Peyer's patch (tissue), 4 donors: ENCODE measurements at regions not wholly inside any gene's neighbourhood (a gene's known extent, or its start where the extent isn't known, plus 50 kb on each side); places are given as distances from the start of the nearest gene placed in this dataset.

Source experiments
- DNase-seq, 3 donors: peaks; one replicate each; pipeline ENCODE4 v3.0.0-alpha.2; 2017 to 2019
- H3K27ac ChIP-seq, 4 donors: fragments of 200-600 bp; sonication (generic); one replicate each; pipeline ENCODE4 v1.5.1; 2016 to 2019
- H3K27me3 ChIP-seq, 2 donors: fragments of 200-600 bp; sonication (generic); one replicate each; pipeline ENCODE4 v1.5.1; 2019
- H3K36me3 ChIP-seq, 3 donors: fragments of 200-600 bp; sonication (generic); one replicate each; pipeline ENCODE4 v1.5.1; 2016 to 2019
- H3K4me1 ChIP-seq, 4 donors: fragments of 200-600 bp; sonication (generic); one replicate each; pipeline ENCODE4 v1.5.1; 2016 to 2019
- H3K4me3 ChIP-seq, 4 donors: fragments of 200-600 bp; sonication (generic); 1 replicate in 3 of 4; 2 replicates in 1 of 4; pipeline ENCODE4 v1.5.1; 2016 to 2019; ENCODE audit warnings: mild to moderate bottlenecking in 1 of 4
- H3K9me3 ChIP-seq, 4 donors: fragments of 200-600 bp; sonication (generic); one replicate each; pipeline ENCODE4 v1.5.1; 2016 to 2019; ENCODE audit warnings: mild to moderate bottlenecking in 1 of 4
- CTCF ChIP-seq, 6 experiments: fragments of 450-650 bp in 4 of 6; fragments of 200-600 bp in 2 of 6; sonication (generic) in 1 of 6; IDR thresholded peaks; one replicate each; pipeline ENCODE4 v1.5.1; 2017 to 2019; ENCODE audit warnings: antibody characterized with exemption in 6 of 6, mild to moderate bottlenecking in 3 of 6, moderate library complexity in 1 of 6
- POLR2A ChIP-seq, 2 donors: fragments of 450-650 bp; IDR thresholded peaks; one replicate each; pipeline ENCODE4 v1.5.1; 2017; ENCODE audit warnings: antibody characterized with exemption in 2 of 2, mild to moderate bottlenecking in 2 of 2, moderate library complexity in 2 of 2

GRCh38 chr20:2238601-2239000 lies 57.2 kb upstream of the TGM3 start:
- H3K36me3 ChIP-seq, result no peaks in the 10 kb centered on the region
- no peak for TF ChIP-seq POLR2A (IDR thresholded peaks at IDR 0.05)
- no peak for TF ChIP-seq CTCF (IDR thresholded peaks at IDR 0.05)
- no peak overlapping the region for H3K27ac ChIP-seq
- H3K4me3 ChIP-seq, result no peak overlapping the region
- H3K27me3 ChIP-seq, result no peaks in the 10 kb centered on the region
- no peaks in the 10 kb centered on the region for H3K4me1 ChIP-seq
- no peaks in the 10 kb centered on the region for H3K9me3 ChIP-seq
- DNase-seq, result no peak

DNA sequence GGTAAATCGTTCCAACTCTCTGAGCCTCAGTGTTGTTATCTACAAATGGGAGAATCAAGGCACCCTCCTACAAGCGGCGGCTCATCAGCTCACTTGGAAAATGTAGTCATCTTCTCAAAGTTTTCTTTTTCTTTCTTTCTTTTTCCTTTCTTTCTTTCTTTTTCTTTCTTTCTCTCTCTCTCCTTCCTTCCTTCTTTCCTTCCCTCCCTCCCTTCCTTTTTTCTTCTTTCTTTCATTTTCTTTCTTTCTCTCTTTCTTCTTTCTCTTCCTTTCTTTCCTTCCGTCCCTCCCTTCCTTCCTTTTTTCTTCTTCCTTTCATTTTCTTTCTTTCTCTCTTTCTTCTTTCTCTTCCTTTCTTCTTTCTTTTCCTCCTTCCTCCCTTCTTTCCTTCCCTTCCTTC lies 55.0 kb upstream of the TGM3 start:
- H3K4me3 ChIP-seq, result no peak overlapping the region
- no peak overlapping the region for H3K27ac ChIP-seq
- no peaks in the 10 kb centered on the region for H3K27me3 ChIP-seq
- H3K36me3 ChIP-seq, result no peaks in the 10 kb centered on the region
- H3K4me1 ChIP-seq, result no peaks in the 10 kb centered on the region
- DNase-seq, result no peak
- no peaks in the 10 kb centered on the region for H3K9me3 ChIP-seq
- TF ChIP-seq CTCF (IDR thresholded peaks at IDR 0.05), result no peak
- TF ChIP-seq POLR2A (IDR thresholded peaks at IDR 0.05), result no peak

DNA sequence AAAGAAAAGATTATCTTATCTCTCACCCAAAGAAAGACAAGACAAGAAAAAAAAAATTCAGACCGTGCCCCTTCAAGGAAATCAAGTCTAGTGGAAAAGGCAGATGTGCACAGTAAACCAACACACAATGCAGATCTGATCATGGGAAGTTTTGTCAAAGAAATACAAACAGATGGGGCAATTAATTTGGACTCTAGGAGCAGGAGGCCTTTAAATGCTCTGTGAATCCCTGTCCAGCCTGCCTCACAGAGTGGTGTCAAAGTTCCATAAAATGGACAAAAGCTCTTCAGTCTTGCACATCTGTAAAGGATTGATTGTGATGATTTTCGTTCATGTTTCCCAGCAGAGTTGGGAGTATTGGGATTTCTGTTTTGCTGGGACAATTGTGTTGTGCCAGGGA lies 53.1 kb upstream of the TGM3 start:
- Histone ChIP-seq H3K36me3 (no peaks in the 10 kb centered on the region), H3K4me1 (no peaks in the 10 kb centered on the region), H3K27ac (no peak overlapping the region), H3K4me3 (no peak overlapping the region), H3K9me3 (no peaks in the 10 kb centered on the region), H3K27me3 (no peaks in the 10 kb centered on the region)
- DNase-seq, result no peak
- no peak for TF ChIP-seq POLR2A (IDR thresholded peaks at IDR 0.05)
- no peak for TF ChIP-seq CTCF (IDR thresholded peaks at IDR 0.05)

- Histone ChIP-seq H3K27ac (no peak overlapping the region), H3K9me3 (no peaks in the 10 kb centered on the region), H3K4me1 (no peaks in the 10 kb centered on the region), H3K36me3 (no peaks in the 10 kb centered on the region), H3K27me3 (no peaks in the 10 kb centered on the region), H3K4me3 (no peak overlapping the region)
- DNase-seq, result no peak
- TF ChIP-seq CTCF (IDR thresholded peaks at IDR 0.05) (no peak), POLR2A (IDR thresholded peaks at IDR 0.05) (no peak)
Measured at GRCh38 chr20:2244523-2244922, 51.3 kb upstream of the TGM3 start.

GRCh38 chr20:2244993-2245392 lies 50.8 kb upstream of the TGM3 start:
- no peak overlapping the region for H3K27ac ChIP-seq
- no peaks in the 10 kb centered on the region for H3K36me3 ChIP-seq
- no peaks in the 10 kb centered on the region for H3K9me3 ChIP-seq
- no peaks in the 10 kb centered on the region for H3K27me3 ChIP-seq
- no peak for DNase-seq
- no peaks in the 10 kb centered on the region for H3K4me1 ChIP-seq
- no peak overlapping the region for H3K4me3 ChIP-seq
- TF ChIP-seq CTCF (IDR thresholded peaks at IDR 0.05) (no peak), POLR2A (IDR thresholded peaks at IDR 0.05) (no peak)

DNA sequence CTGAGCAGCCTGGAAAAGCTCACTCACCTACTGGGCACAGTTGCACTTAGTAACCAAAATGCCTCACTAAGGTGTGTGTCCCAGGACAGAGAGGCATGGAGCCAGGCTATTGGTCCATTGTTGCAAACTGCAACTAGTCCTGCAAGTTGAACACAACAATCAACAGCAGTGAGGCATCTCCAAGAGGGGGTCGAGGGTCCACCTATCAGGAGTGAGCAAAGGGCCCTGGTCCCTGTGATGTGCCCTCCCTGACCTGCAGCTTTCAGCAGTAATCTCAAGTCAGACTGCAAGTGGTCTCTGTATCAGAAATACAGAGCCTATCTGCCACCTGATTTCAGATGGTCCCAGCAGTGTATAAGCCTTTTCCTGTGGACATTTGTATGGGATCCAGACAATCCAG lies 50.2 kb upstream of the TGM3 start:
- Histone ChIP-seq H3K4me3 (no peak overlapping the region), H3K27me3 (no peaks in the 10 kb centered on the region), H3K9me3 (no peaks in the 10 kb centered on the region), H3K27ac (no peak overlapping the region), H3K4me1 (no peaks in the 10 kb centered on the region), H3K36me3 (no peaks in the 10 kb centered on the region)
- no peak for DNase-seq
- TF ChIP-seq POLR2A (IDR thresholded peaks at IDR 0.05) (no peak), CTCF (IDR thresholded peaks at IDR 0.05) (no peak)
